ENCODE measurements at regions not wholly inside any gene's neighbourhood (a gene's known extent, or its start where the extent isn't known, plus 50 kb on each side); places are given as distances from the start of the nearest gene placed in this dataset.
"Not testable (repeated sequence)": the region's sequence is repeated elsewhere in the genome, so short reads cannot be mapped to it uniquely, and the experiment has no call there.

DNA sequence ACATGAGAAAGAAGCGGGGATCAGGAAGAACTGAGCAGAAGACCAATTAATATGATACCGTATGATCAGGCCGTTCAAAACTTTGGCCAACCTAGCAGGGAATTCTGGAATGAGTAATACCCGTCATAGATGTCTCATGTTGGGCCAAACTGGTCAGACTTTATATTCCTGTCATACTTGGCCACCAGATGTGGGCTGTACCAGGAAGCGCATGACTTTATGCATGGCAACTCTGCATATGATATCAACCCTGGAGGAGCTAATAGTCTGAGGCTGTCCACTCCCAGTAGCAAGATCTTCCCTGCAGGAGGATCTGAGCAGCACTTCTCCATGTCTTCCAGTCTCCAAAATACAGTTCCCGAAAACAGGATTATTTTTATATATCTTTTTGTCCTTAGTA lies 68.5 kb upstream of the NAA35 start:
- DNase-seq, result no peak
- Histone ChIP-seq H3K36me3 (ENCODE audit: control insufficient read depth in 2 of 3, insufficient read depth in 3 of 3, low read length in 3 of 3) (no peaks in the 10 kb centered on the region), H3K4me3 (ENCODE audit: low read length in 3 of 3) (no peak overlapping the region), H3K27ac (ENCODE audit: low read depth in 2 of 2, low read length in 2 of 2) (no peak overlapping the region), H3K27me3 (ENCODE audit: control insufficient read depth, insufficient read depth, low read length) (no peaks in the 10 kb centered on the region), H3K9ac (ENCODE audit: low read length in 3 of 3) (no peak overlapping the region), H3K9me3 (ENCODE audit: control insufficient read depth in 2 of 3, insufficient read depth in 1 of 3, low read length in 3 of 3) (no peaks in the 10 kb centered on the region), H3K4me1 (ENCODE audit: control insufficient read depth in 2 of 3, insufficient read depth in 2 of 3, low read depth in 1 of 3, low read length in 3 of 3) (no peaks in the 10 kb centered on the region)
- no peak for FAIRE-seq
- TF ChIP-seq CTCF (IDR thresholded peaks at IDR 0.05; ENCODE audit: borderline replicate concordance, extremely low read depth, insufficient read depth), result no peak
- intact Hi-C loops (cut with DNase I), result no loop called here

GRCh38 chr9:85876628-85877027 lies 64.3 kb upstream of the NAA35 start:
- no peaks in the 10 kb centered on the region for H3K27me3 ChIP-seq (ENCODE audit: control insufficient read depth, insufficient read depth, low read length)
- no peak overlapping the region for H3K4me3 ChIP-seq (ENCODE audit: low read length in 3 of 3)
- H3K9ac ChIP-seq (ENCODE audit: low read length in 3 of 3), result no peak overlapping the region
- no peaks in the 10 kb centered on the region for H3K9me3 ChIP-seq (ENCODE audit: control insufficient read depth in 2 of 3, insufficient read depth in 1 of 3, low read length in 3 of 3)
- DNase-seq (peak in 2 of 5 donors; percentile 53 to 69), FAIRE-seq (no peak)
- no peaks in the 10 kb centered on the region for H3K36me3 ChIP-seq (ENCODE audit: control insufficient read depth in 2 of 3, insufficient read depth in 3 of 3, low read length in 3 of 3)
- no peak for TF ChIP-seq CTCF (IDR thresholded peaks at IDR 0.05; ENCODE audit: borderline replicate concordance, extremely low read depth, insufficient read depth)
- intact Hi-C loops (cut with DNase I), result no loop called here
- H3K27ac ChIP-seq (ENCODE audit: low read depth in 2 of 2, low read length in 2 of 2), result no peak overlapping the region
- H3K4me1 ChIP-seq (ENCODE audit: control insufficient read depth in 2 of 3, insufficient read depth in 2 of 3, low read depth in 1 of 3, low read length in 3 of 3), result no peaks in the 10 kb centered on the region

GRCh38 chr9:85878872-85879597 lies 61.9 kb upstream of the NAA35 start:
- H3K9ac ChIP-seq (ENCODE audit: low read length in 3 of 3); H3K9me3 ChIP-seq (ENCODE audit: control insufficient read depth in 2 of 3, insufficient read depth in 1 of 3, low read length in 3 of 3); intact Hi-C loops (cut with DNase I); DNase-seq; H3K27me3 ChIP-seq (ENCODE audit: control insufficient read depth, insufficient read depth, low read length); H3K4me1 ChIP-seq (ENCODE audit: control insufficient read depth in 2 of 3, insufficient read depth in 2 of 3, low read depth in 1 of 3, low read length in 3 of 3); H3K27ac ChIP-seq (ENCODE audit: low read depth in 2 of 2, low read length in 2 of 2); H3K36me3 ChIP-seq (ENCODE audit: control insufficient read depth in 2 of 3, insufficient read depth in 3 of 3, low read length in 3 of 3); H3K4me3 ChIP-seq (ENCODE audit: low read length in 3 of 3); FAIRE-seq: not testable (repeated sequence)

DNA sequence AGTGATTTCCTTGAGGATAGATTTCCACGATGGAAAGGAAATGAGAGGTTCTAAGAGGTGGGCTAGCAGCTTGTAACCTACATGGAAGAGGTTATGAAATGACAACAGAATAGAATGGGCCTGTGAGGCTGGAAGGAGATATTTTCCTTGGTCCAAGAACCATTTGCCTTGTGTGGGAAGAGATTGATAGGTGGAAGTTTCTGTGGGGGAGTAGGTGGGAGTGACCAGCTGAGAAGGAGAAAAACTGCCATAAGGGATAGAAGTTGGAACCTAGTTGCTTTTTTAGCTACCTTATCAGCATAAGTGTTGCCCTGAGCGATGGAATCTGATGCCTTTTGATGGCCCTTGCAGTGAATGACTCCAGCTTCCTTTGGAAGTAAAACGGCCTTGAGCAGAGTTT lies 60.4 kb upstream of the NAA35 start:
- FAIRE-seq; H3K4me3 ChIP-seq (ENCODE audit: low read length in 3 of 3); H3K9ac ChIP-seq (ENCODE audit: low read length in 3 of 3); DNase-seq; H3K9me3 ChIP-seq (ENCODE audit: control insufficient read depth in 2 of 3, insufficient read depth in 1 of 3, low read length in 3 of 3); H3K36me3 ChIP-seq (ENCODE audit: control insufficient read depth in 2 of 3, insufficient read depth in 3 of 3, low read length in 3 of 3); H3K27me3 ChIP-seq (ENCODE audit: control insufficient read depth, insufficient read depth, low read length); intact Hi-C loops (cut with DNase I); H3K27ac ChIP-seq (ENCODE audit: low read depth in 2 of 2, low read length in 2 of 2); H3K4me1 ChIP-seq (ENCODE audit: control insufficient read depth in 2 of 3, insufficient read depth in 2 of 3, low read depth in 1 of 3, low read length in 3 of 3): not testable (repeated sequence)

Data from kidney (tissue), 13 donors.